ENCODE measurements at regions not wholly inside any gene's neighbourhood (a gene's known extent, or its start where the extent isn't known, plus 50 kb on each side); places are given as distances from the start of the nearest gene placed in this dataset.
"Not testable (repeated sequence)": the region's sequence is repeated elsewhere in the genome, so short reads cannot be mapped to it uniquely, and the experiment has no call there.

GRCh38 chr22:11066458-11067285, 4461.3 kb upstream of the OR11H1 start:
- no peak overlapping the region for H3K27ac ChIP-seq (ENCODE audit: insufficient read depth, low read depth, low read length, poor library complexity, severe bottlenecking)
- H3K4me1 ChIP-seq (ENCODE audit: control insufficient read depth, insufficient read depth, low read length): no peaks in the 10 kb centered on the region
- H3K36me3 ChIP-seq (ENCODE audit: control insufficient read depth, insufficient read depth, low read length): no peaks in the 10 kb centered on the region
- no peaks in the 10 kb centered on the region for H3K27me3 ChIP-seq (ENCODE audit: control insufficient read depth, insufficient read depth, low read length, poor library complexity, severe bottlenecking)
- no peak overlapping the region for H3K4me3 ChIP-seq (ENCODE audit: insufficient read depth, low read depth, low read length)
- peaks cover 33% of the 10 kb centered on the region for H3K9me3 ChIP-seq (ENCODE audit: control insufficient read depth, low read length)
- WGBS, 2 experiments: 80 to 81% methylated on average over 29 of the region's 29 CpGs

- 69% methylated on average over 13 of the region's 13 CpGs for WGBS, 2 experiments
- H3K36me3 ChIP-seq (ENCODE audit: control insufficient read depth, insufficient read depth, low read length); H3K4me3 ChIP-seq (ENCODE audit: insufficient read depth, low read depth, low read length); H3K4me1 ChIP-seq (ENCODE audit: control insufficient read depth, insufficient read depth, low read length); H3K27me3 ChIP-seq (ENCODE audit: control insufficient read depth, insufficient read depth, low read length, poor library complexity, severe bottlenecking); H3K27ac ChIP-seq (ENCODE audit: insufficient read depth, low read depth, low read length, poor library complexity, severe bottlenecking): not testable (repeated sequence)
- peaks cover 31% of the 10 kb centered on the region for H3K9me3 ChIP-seq (ENCODE audit: control insufficient read depth, low read length)
These were observed 4460.6 kb upstream of the OR11H1 start for GRCh38 chr22:11067286-11067871.

- H3K4me3 ChIP-seq (ENCODE audit: insufficient read depth, low read depth, low read length); H3K27ac ChIP-seq (ENCODE audit: insufficient read depth, low read depth, low read length, poor library complexity, severe bottlenecking); H3K36me3 ChIP-seq (ENCODE audit: control insufficient read depth, insufficient read depth, low read length); H3K27me3 ChIP-seq (ENCODE audit: control insufficient read depth, insufficient read depth, low read length, poor library complexity, severe bottlenecking); H3K4me1 ChIP-seq (ENCODE audit: control insufficient read depth, insufficient read depth, low read length): not testable (repeated sequence)
- 68 to 71% methylated on average over 6 of the region's 7 CpGs for WGBS, 2 experiments
- peaks cover 27% of the 10 kb centered on the region for H3K9me3 ChIP-seq (ENCODE audit: control insufficient read depth, low read length)
These were observed 4460.1 kb upstream of the OR11H1 start for GRCh38 chr22:11067937-11068336.

- H3K36me3 ChIP-seq (ENCODE audit: control insufficient read depth, insufficient read depth, low read length); H3K4me3 ChIP-seq (ENCODE audit: insufficient read depth, low read depth, low read length); H3K27ac ChIP-seq (ENCODE audit: insufficient read depth, low read depth, low read length, poor library complexity, severe bottlenecking); H3K4me1 ChIP-seq (ENCODE audit: control insufficient read depth, insufficient read depth, low read length); H3K27me3 ChIP-seq (ENCODE audit: control insufficient read depth, insufficient read depth, low read length, poor library complexity, severe bottlenecking): not testable (repeated sequence)
- peaks cover 26% of the 10 kb centered on the region for H3K9me3 ChIP-seq (ENCODE audit: control insufficient read depth, low read length)
These were observed 4459.6 kb upstream of the OR11H1 start for GRCh38 chr22:11068406-11068805.
